ENCODE measurements at regions not wholly inside any gene's neighbourhood (a gene's known extent, or its start where the extent isn't known, plus 50 kb on each side); places are given as distances from the start of the nearest gene placed in this dataset.
A peak's percentile ranks its signal among the peaks of the same experiment; 100 is the strongest.
"Not testable (repeated sequence)": the region's sequence is repeated elsewhere in the genome, so short reads cannot be mapped to it uniquely, and the experiment has no call there.

DNA sequence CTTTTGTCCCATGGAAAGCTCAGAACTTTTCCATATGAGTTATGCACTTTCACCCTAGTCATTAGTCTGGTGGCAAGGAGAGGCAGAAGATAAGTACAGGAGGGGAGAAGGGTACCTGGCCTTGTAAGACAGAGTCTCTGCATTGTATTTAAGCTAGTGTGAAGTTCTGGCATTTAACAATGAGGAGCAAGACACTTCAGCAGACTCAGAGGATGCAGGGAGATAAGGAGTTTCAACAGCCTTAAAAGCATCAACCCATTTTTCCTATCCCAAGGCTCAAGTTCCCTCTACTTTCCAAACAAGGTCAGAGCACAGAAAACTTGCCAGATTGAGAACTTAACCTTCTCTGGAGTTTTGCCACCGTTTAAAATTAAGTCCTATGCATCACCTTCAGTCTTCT, 348.2 kb upstream of the VRK2 start:
- H3K4me3 ChIP-seq (ENCODE audit: low read depth, low read length): no peak overlapping the region
- TF ChIP-seq, protein P1, sequence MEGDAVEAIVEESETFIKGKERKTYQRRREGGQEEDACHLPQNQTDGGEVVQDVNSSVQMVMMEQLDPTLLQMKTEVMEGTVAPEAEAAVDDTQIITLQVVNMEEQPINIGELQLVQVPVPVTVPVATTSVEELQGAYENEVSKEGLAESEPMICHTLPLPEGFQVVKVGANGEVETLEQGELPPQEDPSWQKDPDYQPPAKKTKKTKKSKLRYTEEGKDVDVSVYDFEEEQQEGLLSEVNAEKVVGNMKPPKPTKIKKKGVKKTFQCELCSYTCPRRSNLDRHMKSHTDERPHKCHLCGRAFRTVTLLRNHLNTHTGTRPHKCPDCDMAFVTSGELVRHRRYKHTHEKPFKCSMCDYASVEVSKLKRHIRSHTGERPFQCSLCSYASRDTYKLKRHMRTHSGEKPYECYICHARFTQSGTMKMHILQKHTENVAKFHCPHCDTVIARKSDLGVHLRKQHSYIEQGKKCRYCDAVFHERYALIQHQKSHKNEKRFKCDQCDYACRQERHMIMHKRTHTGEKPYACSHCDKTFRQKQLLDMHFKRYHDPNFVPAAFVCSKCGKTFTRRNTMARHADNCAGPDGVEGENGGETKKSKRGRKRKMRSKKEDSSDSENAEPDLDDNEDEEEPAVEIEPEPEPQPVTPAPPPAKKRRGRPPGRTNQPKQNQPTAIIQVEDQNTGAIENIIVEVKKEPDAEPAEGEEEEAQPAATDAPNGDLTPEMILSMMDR (IDR thresholded peaks at IDR 0.05; ENCODE audit: borderline replicate concordance, insufficient read depth, low read depth, low read length): no peak

DNA sequence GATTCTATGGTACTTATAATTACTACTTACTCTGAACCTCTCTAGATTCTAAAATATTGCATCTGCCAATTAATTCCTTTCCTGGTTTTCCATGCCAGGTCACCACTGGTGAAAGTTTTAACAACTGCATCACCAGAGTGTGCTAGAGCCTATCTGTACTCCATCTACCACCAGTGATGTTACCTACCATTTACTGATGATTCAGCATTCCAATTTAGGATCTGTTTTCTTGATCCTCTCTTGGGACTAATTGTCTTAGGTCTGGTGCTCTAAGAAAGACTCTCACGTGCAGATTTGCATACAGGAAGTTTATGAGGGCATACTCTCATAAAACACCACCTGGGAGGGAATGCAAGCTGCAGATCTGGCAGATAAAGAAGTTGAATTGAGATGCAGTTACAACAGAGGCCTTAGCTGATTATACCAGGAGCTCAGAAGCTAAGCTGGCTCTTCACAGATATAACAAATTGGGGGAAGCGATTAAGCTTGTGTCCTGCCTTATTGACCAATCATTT, 347.6 kb upstream of the VRK2 start:
- TF ChIP-seq, protein P1 (IDR thresholded peaks at IDR 0.05; ENCODE audit: borderline replicate concordance, insufficient read depth, low read depth, low read length): no peak
- no peak overlapping the region for H3K4me3 ChIP-seq (ENCODE audit: low read depth, low read length)

DNA sequence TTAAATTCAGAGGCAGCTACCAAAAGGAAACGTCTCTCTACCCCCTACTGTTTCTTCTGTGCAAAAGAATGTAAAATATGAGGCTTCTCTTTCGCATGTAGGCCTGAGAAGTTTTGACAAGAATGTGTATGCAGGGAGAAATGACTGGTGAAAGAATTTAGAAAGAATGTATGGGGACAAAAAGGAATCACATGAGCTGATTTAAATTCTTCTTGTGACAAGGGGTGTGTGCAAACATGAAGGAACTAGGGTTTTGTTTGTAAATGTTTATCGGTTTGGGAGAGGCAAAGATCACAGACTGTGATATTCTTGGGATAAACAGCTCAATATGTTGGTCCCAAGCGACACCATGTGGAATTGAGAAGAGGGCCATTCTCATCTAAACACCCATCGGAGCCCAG, 345.2 kb upstream of the VRK2 start:
- H3K4me3 ChIP-seq (ENCODE audit: low read depth, low read length): no peak overlapping the region
- TF ChIP-seq, protein P1 (IDR thresholded peaks at IDR 0.05; ENCODE audit: borderline replicate concordance, insufficient read depth, low read depth, low read length): no peak

DNA sequence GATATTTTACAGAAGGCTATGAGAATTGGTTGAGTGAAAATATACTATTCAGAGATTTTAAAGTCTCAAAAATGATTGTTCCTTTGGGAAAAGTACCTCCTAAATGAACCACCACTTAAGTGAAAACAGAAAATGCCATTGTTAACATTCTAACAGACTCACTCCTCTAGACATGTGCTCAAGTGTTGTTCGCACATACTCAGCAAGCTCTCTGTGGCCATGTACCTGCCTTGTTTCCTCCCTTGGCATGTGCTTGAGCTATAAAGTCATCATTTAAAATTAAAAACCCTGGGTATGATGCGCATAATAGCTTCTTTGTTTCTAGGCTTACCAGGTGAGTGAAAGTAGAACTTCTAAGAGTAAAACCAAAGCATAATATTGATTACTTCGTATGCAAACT, 343.2 kb upstream of the VRK2 start:
- TF ChIP-seq, protein P1 (IDR thresholded peaks at IDR 0.05; ENCODE audit: borderline replicate concordance, insufficient read depth, low read depth, low read length): no peak
- no peak overlapping the region for H3K4me3 ChIP-seq (ENCODE audit: low read depth, low read length)

DNA sequence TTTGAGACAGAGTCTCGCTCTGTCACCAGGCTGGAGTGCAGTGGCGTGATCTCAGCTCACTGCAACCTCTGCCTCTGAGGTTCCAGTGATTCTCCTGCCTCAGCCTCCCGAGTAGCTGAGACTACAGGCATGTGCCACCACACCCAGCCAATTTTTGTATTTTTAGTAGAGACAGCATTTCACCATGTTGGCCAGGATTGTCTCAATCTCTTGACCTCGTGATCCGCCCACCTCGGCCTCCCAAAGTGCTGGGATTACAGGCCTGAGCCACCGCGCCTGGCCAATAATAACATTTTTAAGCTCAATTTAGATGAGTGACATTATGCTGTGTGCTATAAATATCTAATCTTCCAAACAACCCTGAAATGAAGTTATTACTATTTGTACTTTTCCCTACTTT, 338.8 kb upstream of the VRK2 start:
- not testable (repeated sequence) for H3K4me3 ChIP-seq (ENCODE audit: low read depth, low read length)

DNA sequence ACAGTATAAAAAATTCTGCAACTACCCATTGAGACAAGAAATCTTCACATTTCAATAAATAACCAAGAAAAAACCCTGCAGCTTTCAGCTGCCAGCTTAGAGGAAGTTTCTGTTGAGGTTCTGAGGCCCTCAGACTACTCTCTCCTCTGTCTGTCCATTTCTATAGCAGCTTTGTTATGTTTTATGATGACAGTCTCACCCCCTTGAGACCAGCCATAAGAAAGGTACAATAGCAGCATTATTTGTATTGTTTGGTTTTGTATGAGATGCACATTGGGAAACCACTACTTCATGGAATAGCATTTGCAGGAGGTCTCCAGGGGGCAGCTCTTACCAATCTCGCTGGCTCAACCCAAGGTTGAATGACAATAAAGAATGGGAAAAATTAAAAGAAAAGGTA, 334.6 kb upstream of the VRK2 start:
- TF ChIP-seq, protein P1 (IDR thresholded peaks at IDR 0.05; ENCODE audit: borderline replicate concordance, insufficient read depth, low read depth, low read length): no peak
- H3K4me3 ChIP-seq (ENCODE audit: low read depth, low read length): no peak overlapping the region

DNA sequence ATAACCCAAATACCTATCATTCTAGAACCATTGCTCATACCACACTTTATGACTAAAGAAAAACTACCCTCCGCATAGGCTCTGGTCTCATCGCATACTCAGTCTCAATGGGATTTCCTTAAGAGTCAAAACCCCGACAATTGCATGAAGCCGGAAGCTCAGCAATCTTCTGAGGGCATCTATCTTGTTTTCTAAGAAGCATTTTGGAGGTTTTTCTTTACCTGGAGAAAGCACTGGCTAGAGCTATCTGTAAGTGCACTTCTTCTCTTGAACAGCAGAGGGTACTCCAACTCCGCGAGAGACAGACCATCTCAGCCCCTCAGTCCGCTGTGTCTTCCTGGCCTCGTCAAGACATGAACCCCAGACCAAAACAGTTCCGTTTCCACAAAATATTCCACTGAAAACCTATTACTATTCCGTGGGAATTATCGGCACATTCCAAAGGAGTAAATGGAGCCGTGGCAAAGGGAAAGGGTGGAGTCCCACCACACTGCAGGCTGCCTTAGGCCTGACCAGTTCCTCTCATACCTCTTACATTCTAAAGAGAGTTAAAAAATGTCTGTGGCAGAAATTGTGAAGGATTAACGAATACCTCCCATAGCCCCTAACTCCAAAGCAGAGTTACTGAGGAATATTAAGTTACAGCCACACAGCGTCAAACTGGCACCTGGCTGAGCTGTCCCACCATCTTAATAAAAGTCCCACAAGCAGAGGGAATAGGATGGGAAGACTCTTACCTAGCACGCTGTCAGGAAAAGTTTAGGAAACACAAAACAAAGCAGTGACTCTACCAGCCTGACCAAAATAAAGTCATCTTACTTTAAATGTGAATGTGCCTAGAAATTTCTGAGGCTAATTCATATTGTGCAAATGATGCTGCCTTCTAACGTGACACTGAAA, 325.6 kb upstream of the VRK2 start:
- H3K4me3 ChIP-seq (ENCODE audit: low read depth, low read length): no peak overlapping the region

More for the DNA sequence above, 325.6 kb upstream of the VRK2 start:
- TF ChIP-seq, protein P1 (IDR thresholded peaks at IDR 0.05; ENCODE audit: borderline replicate concordance, insufficient read depth, low read depth, low read length): peak; percentile 92

Measured in GM12875 (cell line).